Right ventricle myocardium inferior (tissue), 1 donor: ENCODE measurements at regions not wholly inside any gene's neighbourhood (a gene's known extent, or its start where the extent isn't known, plus 50 kb on each side); places are given as distances from the start of the nearest gene placed in this dataset.

Source experiments
- ATAC-seq: fragments of 200-7000 bp; cut with Tn5 transposase; one replicate; pipeline ENCODE4 v1.9.1; 2020; ENCODE audit warnings: mild to moderate bottlenecking, moderate library complexity
- DNase-seq: peaks from one replicate; pipeline ENCODE4 v3.0.0; 2021; ENCODE audit errors: missing footprints
- intact Hi-C: fragments of 100-400 bp; cut with DNase I; formaldehyde crosslinking; loops from one replicate; pipeline ENCODE4 v1.11.0; 2022
- donor health status: DM: no; HTN: yes; CAD: no; lungs with severe emphysema.

GRCh38 chr10:2633630-2634029 is 433.7 kb upstream of the PFKP start:
- intact Hi-C loops = no loop called here
- ATAC-seq = no peak
- DNase-seq = no peak

- intact Hi-C loops = no loop called here
- DNase-seq (no peak), ATAC-seq (no peak)
These were observed 435.7 kb upstream of the PFKP start for GRCh38 chr10:2631557-2632205.

GRCh38 chr10:2628705-2629104 is 438.6 kb upstream of the PFKP start:
- no peak for DNase-seq
- intact Hi-C loops = no loop called here
- no peak for ATAC-seq

- intact Hi-C loops = no loop called here
- no peak for DNase-seq
- ATAC-seq = no peak
These were observed 439.4 kb upstream of the PFKP start for GRCh38 chr10:2627969-2628368.

GRCh38 chr10:2625094-2625493 is 442.3 kb upstream of the PFKP start:
- intact Hi-C loops = no loop called here

GRCh38 chr10:2623675-2624274 is 443.6 kb upstream of the PFKP start:
- DNase-seq (peak; percentile 59), ATAC-seq (no peak)
- intact Hi-C loops = no loop called here

More at GRCh38 chr10:2625094-2625493, 442.3 kb upstream of the PFKP start:
- DNase-seq = no peak
- ATAC-seq = no peak

GRCh38 chr10:2620827-2621521 is 446.4 kb upstream of the PFKP start:
- DNase-seq (no peak), ATAC-seq (no peak)
- intact Hi-C loops = no loop called here

- no peak for DNase-seq
- intact Hi-C loops = no loop called here
These were observed 447.4 kb upstream of the PFKP start for GRCh38 chr10:2619916-2620315.

GRCh38 chr10:2619472-2619871 is 447.9 kb upstream of the PFKP start:
- ATAC-seq (no peak), DNase-seq (no peak)
- intact Hi-C loops = no loop called here

More at GRCh38 chr10:2619916-2620315, 447.4 kb upstream of the PFKP start:
- ATAC-seq = no peak

- ATAC-seq (no peak), DNase-seq (no peak)
- intact Hi-C loops = no loop called here
These were observed 448.7 kb upstream of the PFKP start for GRCh38 chr10:2618690-2619089.

- intact Hi-C loops = no loop called here
- ATAC-seq = no peak
- DNase-seq = no peak
These were observed 451.1 kb upstream of the PFKP start for GRCh38 chr10:2616215-2616614.

- ATAC-seq = no peak
- intact Hi-C loops = no loop called here
- no peak for DNase-seq
These were observed 455.7 kb upstream of the PFKP start for GRCh38 chr10:2611603-2612002.

GRCh38 chr10:2610946-2611345 is 456.4 kb upstream of the PFKP start:
- intact Hi-C loops = no loop called here
- ATAC-seq = no peak
- no peak for DNase-seq

- intact Hi-C loops = no loop called here
- DNase-seq = no peak
- ATAC-seq = no peak
These were observed 462.5 kb upstream of the PFKP start for GRCh38 chr10:2604891-2605290.

GRCh38 chr10:2599571-2599970 is 467.8 kb upstream of the PFKP start:
- ATAC-seq = no peak
- intact Hi-C loops = no loop called here
- DNase-seq = no peak

- ATAC-seq = no peak
- intact Hi-C loops = no loop called here
- no peak for DNase-seq
These were observed 474.8 kb upstream of the PFKP start for GRCh38 chr10:2592360-2593160.

- intact Hi-C loops = no loop called here
- no peak for DNase-seq
- no peak for ATAC-seq
These were observed 478.2 kb upstream of the PFKP start for GRCh38 chr10:2589196-2589595.

GRCh38 chr10:2584385-2584784 is 483.0 kb upstream of the PFKP start:
- DNase-seq (no peak), ATAC-seq (no peak)
- intact Hi-C loops = no loop called here

GRCh38 chr10:2576892-2577291 is 490.5 kb upstream of the PFKP start:
- ATAC-seq = no peak
- intact Hi-C loops = no loop called here
- no peak for DNase-seq

- no peak for DNase-seq
- intact Hi-C loops = no loop called here
- no peak for ATAC-seq
These were observed 491.9 kb upstream of the PFKP start for GRCh38 chr10:2575460-2575859.
